HUES48 (cell line): ENCODE measurements at regions not wholly inside any gene's neighbourhood (a gene's known extent, or its start where the extent isn't known, plus 50 kb on each side); places are given as distances from the start of the nearest gene placed in this dataset.
"Not testable (repeated sequence)": the region's sequence is repeated elsewhere in the genome, so short reads cannot be mapped to it uniquely, and the experiment has no call there.

Source experiments
- H3K27ac ChIP-seq: one replicate; pipeline ENCODE4 v1.7.0; 2013; ENCODE audit warnings: low read depth, low read length, inconsistent platforms
- H3K27me3 ChIP-seq: 2 replicates; pipeline ENCODE4 v1.6.1; 2013; ENCODE audit warnings: mild to moderate bottlenecking, low read length; ENCODE audit not compliant: control insufficient read depth, insufficient read depth
- H3K36me3 ChIP-seq: 2 replicates; pipeline ENCODE4 v1.6.1; 2013; ENCODE audit warnings: low read length; ENCODE audit not compliant: control insufficient read depth, insufficient read depth
- H3K4me1 ChIP-seq: 2 replicates; pipeline ENCODE4 v1.6.1; 2013; ENCODE audit warnings: mild to moderate bottlenecking, low read length; ENCODE audit not compliant: control insufficient read depth, insufficient read depth
- H3K4me3 ChIP-seq: 2 replicates; pipeline ENCODE4 v1.5.1; 2013; ENCODE audit warnings: mild to moderate bottlenecking, low read depth, low read length
- H3K9ac ChIP-seq: 2 replicates; pipeline ENCODE4 v1.6.1; 2013; ENCODE audit warnings: mild to moderate bottlenecking, low read depth, low read length, moderate library complexity
- H3K9me3 ChIP-seq: 2 replicates; pipeline ENCODE4 v1.6.1; 2013; ENCODE audit warnings: low read length; ENCODE audit not compliant: control insufficient read depth, insufficient read depth

- Histone ChIP-seq H3K9me3 (no peaks in the 10 kb centered on the region), H3K9ac (no peak overlapping the region), H3K27ac (no peak overlapping the region), H3K4me1 (no peaks in the 10 kb centered on the region), H3K4me3 (no peak overlapping the region), H3K36me3 (no peaks in the 10 kb centered on the region), H3K27me3 (no peaks in the 10 kb centered on the region)
Measured at GRCh38 chr1:221239181-221239580, 359.9 kb downstream of the HLX start.

GRCh38 chr1:221239792-221240191 is 360.5 kb downstream of the HLX start:
- no peaks in the 10 kb centered on the region for H3K27me3 ChIP-seq
- no peak overlapping the region for H3K9ac ChIP-seq
- no peaks in the 10 kb centered on the region for H3K4me1 ChIP-seq
- H3K27ac ChIP-seq = no peak overlapping the region
- H3K9me3 ChIP-seq = no peaks in the 10 kb centered on the region
- no peak overlapping the region for H3K4me3 ChIP-seq
- no peaks in the 10 kb centered on the region for H3K36me3 ChIP-seq

- H3K4me3 ChIP-seq = no peak overlapping the region
Measured at GRCh38 chr1:221240690-221241089, 361.4 kb downstream of the HLX start.

GRCh38 chr1:221241157-221241556 is 361.9 kb downstream of the HLX start:
- H3K9ac ChIP-seq = no peak overlapping the region
- no peak overlapping the region for H3K27ac ChIP-seq
- H3K9me3 ChIP-seq = no peaks in the 10 kb centered on the region
- H3K4me3 ChIP-seq = no peak overlapping the region
- no peaks in the 10 kb centered on the region for H3K27me3 ChIP-seq
- no peaks in the 10 kb centered on the region for H3K4me1 ChIP-seq
- H3K36me3 ChIP-seq = no peaks in the 10 kb centered on the region

More at GRCh38 chr1:221240690-221241089, 361.4 kb downstream of the HLX start:
- Histone ChIP-seq H3K36me3 (no peaks in the 10 kb centered on the region), H3K27ac (no peak overlapping the region), H3K27me3 (no peaks in the 10 kb centered on the region), H3K4me1 (no peaks in the 10 kb centered on the region), H3K9ac (no peak overlapping the region), H3K9me3 (no peaks in the 10 kb centered on the region)

GRCh38 chr1:221241592-221241991 is 362.3 kb downstream of the HLX start:
- Histone ChIP-seq H3K9me3 (no peaks in the 10 kb centered on the region), H3K27me3 (no peaks in the 10 kb centered on the region), H3K9ac (no peak overlapping the region), H3K27ac (no peak overlapping the region), H3K4me3 (no peak overlapping the region), H3K4me1 (no peaks in the 10 kb centered on the region), H3K36me3 (no peaks in the 10 kb centered on the region)

- Histone ChIP-seq H3K36me3 (no peaks in the 10 kb centered on the region), H3K27me3 (no peaks in the 10 kb centered on the region), H3K4me1 (no peaks in the 10 kb centered on the region), H3K27ac (no peak overlapping the region), H3K4me3 (no peak overlapping the region), H3K9me3 (no peaks in the 10 kb centered on the region), H3K9ac (no peak overlapping the region)
Measured at GRCh38 chr1:221246067-221246466, 366.8 kb downstream of the HLX start.

- H3K4me1 ChIP-seq = no peaks in the 10 kb centered on the region
- no peaks in the 10 kb centered on the region for H3K36me3 ChIP-seq
- H3K27ac ChIP-seq = no peak overlapping the region
- no peak overlapping the region for H3K9ac ChIP-seq
- H3K4me3 ChIP-seq = no peak overlapping the region
- H3K9me3 ChIP-seq = no peaks in the 10 kb centered on the region
- no peaks in the 10 kb centered on the region for H3K27me3 ChIP-seq
Measured at GRCh38 chr1:221246628-221247415, 367.6 kb downstream of the HLX start.

GRCh38 chr1:221251580-221251979 is 372.3 kb downstream of the HLX start:
- Histone ChIP-seq H3K4me1 (no peaks in the 10 kb centered on the region), H3K27ac (no peak overlapping the region), H3K9ac (no peak overlapping the region), H3K9me3 (no peaks in the 10 kb centered on the region), H3K36me3 (no peaks in the 10 kb centered on the region), H3K4me3 (no peak overlapping the region), H3K27me3 (no peaks in the 10 kb centered on the region)

GRCh38 chr1:221254813-221255212 is 375.6 kb downstream of the HLX start:
- no peaks in the 10 kb centered on the region for H3K36me3 ChIP-seq
- no peaks in the 10 kb centered on the region for H3K27me3 ChIP-seq
- H3K4me3 ChIP-seq = no peak overlapping the region
- H3K4me1 ChIP-seq = no peaks in the 10 kb centered on the region
- H3K9me3 ChIP-seq = no peaks in the 10 kb centered on the region
- no peak overlapping the region for H3K27ac ChIP-seq
- H3K9ac ChIP-seq = no peak overlapping the region

- H3K27ac ChIP-seq = no peak overlapping the region
- H3K9me3 ChIP-seq = no peaks in the 10 kb centered on the region
- H3K4me1 ChIP-seq = no peaks in the 10 kb centered on the region
- H3K27me3 ChIP-seq = no peaks in the 10 kb centered on the region
- H3K9ac ChIP-seq = no peak overlapping the region
- no peaks in the 10 kb centered on the region for H3K36me3 ChIP-seq
- no peak overlapping the region for H3K4me3 ChIP-seq
Measured at GRCh38 chr1:221256773-221257172, 377.5 kb downstream of the HLX start.

GRCh38 chr1:221257548-221257947 is 378.3 kb downstream of the HLX start:
- H3K4me1 ChIP-seq, H3K9me3 ChIP-seq, H3K27ac ChIP-seq, H3K4me3 ChIP-seq, H3K36me3 ChIP-seq, H3K27me3 ChIP-seq, H3K9ac ChIP-seq: not testable (repeated sequence)
